Adrenal gland (tissue), 9 donors: ENCODE measurements at regions not wholly inside any gene's neighbourhood (a gene's known extent, or its start where the extent isn't known, plus 50 kb on each side); places are given as distances from the start of the nearest gene placed in this dataset.

Source experiments
- DNase-seq, 7 donors: peaks; one replicate each; pipeline ENCODE4 v3.0.0-alpha.2; 2019 to 2020
- H3K27ac ChIP-seq, 5 donors: fragments of 200-600 bp; sonication (generic) in 4 of 5; 1 replicate in 3 of 5; 2 replicates in 2 of 5; pipeline versions ENCODE4 v1.5.1 to v1.8.0; 2016 to 2020; ENCODE audit warnings: mild to moderate bottlenecking in 1 of 5
- H3K27me3 ChIP-seq: fragments of 200-600 bp; 2 replicates; pipeline ENCODE4 v1.8.0; 2021
- H3K36me3 ChIP-seq, 2 donors: fragments of 200-600 bp; replicated peaks in 1 of 2; 1 replicate in 1 of 2; 2 replicates in 1 of 2; pipeline versions ENCODE4 v1.5.1 to v1.8.0; 2018 to 2022
- H3K4me1 ChIP-seq, 2 donors: fragments of 200-600 bp; replicated peaks in 1 of 2; 1 replicate in 1 of 2; 2 replicates in 1 of 2; pipeline versions ENCODE4 v1.5.1 to v1.8.0; 2018 to 2021
- H3K4me3 ChIP-seq, 4 donors: fragments of 200-600 bp; sonication (generic) in 3 of 4; one replicate each; pipeline ENCODE4 v1.5.1; 2016 to 2018
- H3K9me3 ChIP-seq, 3 donors: fragments of 200-600 bp; sonication (generic) in 1 of 3; replicated peaks in 1 of 3; 1 replicate in 2 of 3; 2 replicates in 1 of 3; pipeline versions ENCODE4 v1.5.1 to v1.8.0; 2016 to 2021
- CTCF ChIP-seq, 6 experiments: fragments of 450-650 bp in 4 of 6; fragments of 200-600 bp in 2 of 6; sonication (generic) in 1 of 6; IDR thresholded peaks; 1 replicate in 5 of 6; 2 replicates in 1 of 6; pipeline versions ENCODE4 v1.5.1 to v1.8.0; 2016 to 2021; ENCODE audit warnings: antibody characterized with exemption in 6 of 6, mild to moderate bottlenecking in 2 of 6, moderate library complexity in 1 of 6
- POLR2A ChIP-seq, 2 donors: fragments of 450-650 bp; IDR thresholded peaks; one replicate each; pipeline ENCODE4 v1.6.1; 2017; ENCODE audit warnings: antibody characterized with exemption in 2 of 2, mild to moderate bottlenecking in 2 of 2, moderate library complexity in 1 of 2
- WGBS, 4 donors: extraction: QIAGEN DNeasy Blood & Tissue Kit in 2 of 4; methylation state at CpG; one replicate each; pipeline versions ENCODE4 v1.1.5 to v1.1.7; 2013 to 2017; 5-methylcytosine and 5-hydroxymethylcytosine counted together
- intact Hi-C, 2 donors: fragments of 100-400 bp; cut with DNase I; formaldehyde crosslinking; loops; one replicate each; pipeline versions ENCODE4 v1.14.1 to v1.15.0; 2022 to 2023
- donor health status: healthy with polysubstance abuse.
- donor health status: Bipolar disorder and iron deficiency.
- donor health status: DM: yes; HTN: yes; CAD: no.
- donor health status: DM: no; HTN: no; CAD: no.
- donor health status: DM: no; HTN: no; CAD: no.

- no peak for TF ChIP-seq CTCF (IDR thresholded peaks at IDR 0.05)
- TF ChIP-seq POLR2A (IDR thresholded peaks at IDR 0.05) = no peak
- H3K4me1 ChIP-seq = peaks cover 0 to 3% of the 10 kb centered on the region in 2 donors
- no peak overlapping the region for H3K4me3 ChIP-seq
- peaks cover 5% of the 10 kb centered on the region for H3K27me3 ChIP-seq
- H3K9me3 ChIP-seq = no peaks in the 10 kb centered on the region
- intact Hi-C loops = loop anchor here (10.0 kb wide), 2 partner anchors 172 to 268 kb away; partner anchors contain the start of gene FOXF1 (in 1 of the 2)
- peak in 5 of 7 donors; percentile 27 to 61 (median 29) for DNase-seq
- H3K27ac ChIP-seq = peak overlapping the region in 1 of 5 donors; percentile 72
- no peaks in the 10 kb centered on the region for H3K36me3 ChIP-seq
- WGBS, 4 donors = 20 to 28% (median 23%) methylated on average over 18 to 25 of the region's 25 CpGs
These were observed 167.1 kb upstream of the FOXF1 start for GRCh38 chr16:86343027-86343795.

- Histone ChIP-seq H3K36me3 (no peaks in the 10 kb centered on the region), H3K4me1 (peaks cover 0 to 3% of the 10 kb centered on the region in 2 donors), H3K27me3 (peaks cover 7% of the 10 kb centered on the region), H3K27ac (no peak overlapping the region), H3K4me3 (no peak overlapping the region), H3K9me3 (no peaks in the 10 kb centered on the region)
- WGBS, 4 donors = 22 to 25% (median 24%) methylated on average over 10 of the region's 10 CpGs
- intact Hi-C loops = loop anchor here (10.0 kb wide), 2 partner anchors 171 to 269 kb away; partner anchors contain the start of gene FOXF1 (in 1 of the 2)
- peak in 1 of 7 donors; percentile 13 for DNase-seq
- no peak for TF ChIP-seq POLR2A (IDR thresholded peaks at IDR 0.05)
- TF ChIP-seq CTCF (IDR thresholded peaks at IDR 0.05) = no peak
These were observed 166.3 kb upstream of the FOXF1 start for GRCh38 chr16:86343796-86344585.

GRCh38 chr16:86344586-86344871 is 165.8 kb upstream of the FOXF1 start:
- peaks cover 7% of the 10 kb centered on the region for H3K27me3 ChIP-seq
- intact Hi-C loops = loop anchor here (10.0 kb wide), 2 partner anchors 170 to 270 kb away; partner anchors contain the start of gene FOXF1 (in 1 of the 2)

More at GRCh38 chr16:86344586-86344871, 165.8 kb upstream of the FOXF1 start:
- WGBS, 4 donors = 67 to 77% (median 69%) methylated on average over 4 to 7 of the region's 7 CpGs
- Histone ChIP-seq H3K27ac (no peak overlapping the region), H3K4me3 (no peak overlapping the region), H3K36me3 (no peaks in the 10 kb centered on the region), H3K4me1 (peaks cover 0 to 3% of the 10 kb centered on the region in 2 donors), H3K9me3 (no peaks in the 10 kb centered on the region)
- TF ChIP-seq POLR2A (IDR thresholded peaks at IDR 0.05) (no peak), CTCF (IDR thresholded peaks at IDR 0.05) (no peak)
- no peak for DNase-seq
